Left lung (tissue), 4 donors: ENCODE measurements at regions not wholly inside any gene's neighbourhood (a gene's known extent, or its start where the extent isn't known, plus 50 kb on each side); places are given as distances from the start of the nearest gene placed in this dataset.

ENCODE experiments used
- ATAC-seq: fragments of 200-7000 bp; cut with Tn5 transposase; one replicate; pipeline ENCODE4 v1.9.1; 2020; ENCODE audit warnings: moderate library complexity
- DNase-seq, 4 donors: peaks; one replicate each; pipeline ENCODE4 v3.0.0-alpha.2; 2013 to 2020
- H3K27ac ChIP-seq, 2 donors: fragments of 200-600 bp; sonication (generic) in 1 of 2; one replicate each; pipeline versions ENCODE4 v1.5.0 to v1.8.0; 2020 to 2021
- H3K27me3 ChIP-seq, 2 donors: fragments of 200-600 bp; sonication (generic) in 1 of 2; one replicate each; pipeline versions ENCODE4 v1.5.0 to v1.8.0; 2020 to 2021
- H3K36me3 ChIP-seq, 2 donors: fragments of 200-600 bp; sonication (generic) in 1 of 2; one replicate each; pipeline versions ENCODE4 v1.5.0 to v1.8.0; 2020 to 2021
- H3K4me1 ChIP-seq, 2 donors: fragments of 200-600 bp; one replicate each; pipeline ENCODE4 v1.8.0; 2021
- H3K4me3 ChIP-seq, 2 donors: fragments of 200-600 bp; sonication (generic) in 1 of 2; one replicate each; pipeline versions ENCODE4 v1.5.0 to v1.8.0; 2020 to 2021; ENCODE audit warnings: mild to moderate bottlenecking in 1 of 2
- H3K9me3 ChIP-seq, 2 donors: fragments of 200-600 bp; sonication (generic) in 1 of 2; one replicate each; pipeline versions ENCODE4 v1.5.0 to v1.8.0; 2020 to 2021
- CTCF ChIP-seq, 2 donors: fragments of 200-600 bp; sonication (generic) in 1 of 2; IDR thresholded peaks; one replicate each; pipeline versions ENCODE4 v1.5.0 to v1.8.0; 2021; ENCODE audit warnings: antibody characterized with exemption in 2 of 2
- intact Hi-C, 2 donors: fragments of 100-400 bp; cut with DNase I; formaldehyde crosslinking; loops; one replicate each; pipeline versions ENCODE4 v1.11.2 to v1.14.2; 2022
- donor health status: DM: no; HTN: yes; CAD: no.
- donor health status: DM: no; HTN: no; CAD: no.

DNA sequence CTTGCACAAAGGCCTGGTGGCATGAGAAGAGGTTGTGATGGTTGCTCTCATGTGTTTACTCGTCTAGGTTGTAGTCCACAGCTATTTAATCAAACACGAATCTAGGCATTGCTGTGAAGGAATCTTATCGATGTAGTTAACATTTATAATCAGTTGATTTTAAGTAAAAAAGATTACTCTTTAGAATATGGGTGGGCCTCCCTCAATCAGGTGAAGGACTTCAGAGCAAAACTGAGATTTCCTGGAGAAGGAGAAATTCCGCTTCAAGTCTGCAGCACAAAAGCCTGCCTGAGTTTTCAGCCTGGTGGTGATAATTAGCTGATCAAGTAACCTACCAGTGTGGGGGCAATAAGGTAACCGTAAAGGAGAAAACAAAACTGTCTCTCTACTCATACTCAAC, 523.6 kb downstream of the GRIN2A start:
- DNase-seq (no peak), ATAC-seq (no peak)
- intact Hi-C loops = no loop called here
- Histone ChIP-seq H3K9me3 (no peaks in the 10 kb centered on the region), H3K4me1 (no peaks in the 10 kb centered on the region), H3K27ac (no peak overlapping the region), H3K36me3 (no peaks in the 10 kb centered on the region), H3K27me3 (no peaks in the 10 kb centered on the region), H3K4me3 (no peak overlapping the region)
- no peak for TF ChIP-seq CTCF (IDR thresholded peaks at IDR 0.05)

- intact Hi-C loops = no loop called here
- Histone ChIP-seq H3K27ac (no peak overlapping the region), H3K4me3 (no peak overlapping the region), H3K9me3 (no peaks in the 10 kb centered on the region), H3K4me1 (no peaks in the 10 kb centered on the region), H3K27me3 (no peaks in the 10 kb centered on the region), H3K36me3 (no peaks in the 10 kb centered on the region)
- TF ChIP-seq CTCF (IDR thresholded peaks at IDR 0.05) = no peak
- ATAC-seq = no peak
- DNase-seq = no peak
These were observed 521.3 kb downstream of the GRIN2A start for GRCh38 chr16:9660898-9661297.

- ATAC-seq = no peak
These were observed 520.8 kb downstream of the GRIN2A start for GRCh38 chr16:9661336-9662017.

DNA sequence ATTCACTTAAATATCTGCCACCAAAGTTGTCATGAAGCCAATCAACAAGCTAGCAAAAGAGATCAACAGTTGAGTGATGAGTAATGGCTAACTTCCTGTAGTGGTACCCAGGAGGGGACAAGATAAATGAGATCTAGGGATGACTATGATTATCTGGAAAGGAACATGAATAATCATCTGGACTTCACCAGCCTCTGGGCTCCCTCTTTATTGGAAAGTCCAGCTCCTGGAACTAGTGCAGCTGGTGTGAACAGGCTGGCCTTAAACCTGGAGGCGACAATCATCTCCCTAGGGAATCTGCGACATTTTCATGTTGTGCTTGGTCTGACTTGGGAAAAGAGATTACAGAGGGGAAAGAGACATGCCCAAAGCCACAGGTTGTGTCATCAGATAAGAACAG, 518.6 kb downstream of the GRIN2A start:
- TF ChIP-seq CTCF (IDR thresholded peaks at IDR 0.05) = no peak
- no peaks in the 10 kb centered on the region for H3K4me1 ChIP-seq
- intact Hi-C loops = no loop called here
- DNase-seq (no peak), ATAC-seq (no peak)
- H3K9me3 ChIP-seq = no peaks in the 10 kb centered on the region
- H3K27me3 ChIP-seq = no peaks in the 10 kb centered on the region
- no peak overlapping the region for H3K4me3 ChIP-seq
- no peaks in the 10 kb centered on the region for H3K36me3 ChIP-seq
- H3K27ac ChIP-seq = no peak overlapping the region

More at GRCh38 chr16:9661336-9662017, 520.8 kb downstream of the GRIN2A start:
- H3K36me3 ChIP-seq = no peaks in the 10 kb centered on the region
- no peaks in the 10 kb centered on the region for H3K4me1 ChIP-seq
- no peak for DNase-seq
- no peak for TF ChIP-seq CTCF (IDR thresholded peaks at IDR 0.05)
- H3K4me3 ChIP-seq = no peak overlapping the region
- no peak overlapping the region for H3K27ac ChIP-seq
- intact Hi-C loops = no loop called here
- no peaks in the 10 kb centered on the region for H3K27me3 ChIP-seq
- no peaks in the 10 kb centered on the region for H3K9me3 ChIP-seq

GRCh38 chr16:9665851-9666271, 516.4 kb downstream of the GRIN2A start:
- no peaks in the 10 kb centered on the region for H3K4me1 ChIP-seq
- H3K27me3 ChIP-seq = no peaks in the 10 kb centered on the region
- intact Hi-C loops = no loop called here
- H3K4me3 ChIP-seq = no peak overlapping the region
- no peak overlapping the region for H3K27ac ChIP-seq
- TF ChIP-seq CTCF (IDR thresholded peaks at IDR 0.05) = no peak
- no peak for ATAC-seq
- no peaks in the 10 kb centered on the region for H3K36me3 ChIP-seq
- H3K9me3 ChIP-seq = no peaks in the 10 kb centered on the region
- no peak for DNase-seq
